Stimulated activated CD8-positive, alpha-beta memory T cell treated with anti-CD3 and anti-CD28 coated beads, Interleukin-12 subunit alpha, Interleukin-12 subunit beta, amount 100 ng/mL, for 24 hours (primary cell): ENCODE measurements at regions not wholly inside any gene's neighbourhood (a gene's known extent, or its start where the extent isn't known, plus 50 kb on each side); places are given as distances from the start of the nearest gene placed in this dataset.

ENCODE experiments used
- DNase-seq: peaks from one replicate; pipeline ENCODE4 v3.0.0-alpha.2; 2020; ENCODE audit errors: extremely low read depth

DNA sequence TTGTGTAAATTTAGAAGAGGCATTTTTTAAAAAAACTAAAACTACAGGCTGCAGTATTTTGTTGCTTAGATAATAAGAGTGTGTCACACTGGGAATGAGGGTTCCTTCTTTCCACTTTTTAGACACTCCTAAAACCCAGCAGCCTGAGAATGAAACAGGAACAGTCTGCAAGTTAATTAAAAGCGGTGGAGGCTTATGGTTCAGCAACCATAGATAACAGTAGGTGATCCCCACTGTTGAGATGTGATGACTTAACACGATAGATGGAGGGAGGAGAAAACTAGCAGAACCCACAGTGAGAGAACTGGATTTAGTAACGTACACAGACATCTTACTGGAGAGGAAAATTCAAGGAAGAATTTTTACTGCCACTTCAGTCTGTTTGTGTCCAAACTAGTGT is 767.3 kb downstream of the C4orf33 start:
- DNase-seq: no peak

- no peak for DNase-seq
Measured at GRCh38 chr4:129883996-129884395, 788.0 kb downstream of the C4orf33 start.

DNA sequence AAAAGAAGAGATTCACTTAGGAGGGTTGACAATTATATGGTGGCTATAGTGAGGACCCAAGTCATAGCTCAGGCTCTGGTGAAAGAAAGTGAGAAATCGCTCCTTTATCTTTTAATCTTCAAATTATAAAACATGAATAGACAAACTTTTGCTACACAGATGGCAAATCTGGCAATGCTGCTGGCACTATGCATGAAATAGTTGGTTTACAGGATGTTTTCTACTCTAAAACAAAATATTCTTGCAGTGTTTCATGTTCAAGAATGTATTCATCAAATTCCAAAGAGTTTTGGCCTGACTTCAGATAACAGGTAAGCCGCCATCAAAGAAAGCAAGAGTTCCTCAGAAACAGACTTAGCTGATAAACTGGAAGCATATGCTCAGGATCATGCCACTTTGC is 801.2 kb downstream of the C4orf33 start:
- no peak for DNase-seq

DNA sequence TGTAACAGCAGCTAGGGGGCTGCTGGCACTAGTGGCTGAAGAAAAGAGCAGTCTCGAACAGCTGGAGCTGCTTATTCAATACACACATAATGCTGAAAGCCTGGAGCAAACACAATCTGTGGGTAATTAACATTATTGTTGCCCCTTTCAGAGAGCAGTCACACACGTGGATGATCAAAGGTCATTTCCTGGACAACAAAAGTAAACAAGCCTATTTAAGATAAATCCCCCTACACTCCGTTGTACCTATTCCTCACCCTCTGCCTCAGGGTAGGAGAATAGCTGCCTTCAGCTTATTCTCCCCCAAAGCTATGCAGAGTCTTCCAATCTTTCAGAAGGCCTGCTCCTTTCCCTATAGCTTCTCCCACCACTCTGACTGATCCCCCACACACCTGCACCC is 803.9 kb downstream of the C4orf33 start:
- DNase-seq: no peak

GRCh38 chr4:129900430-129900953 is 804.5 kb downstream of the C4orf33 start:
- DNase-seq: no peak

- DNase-seq: no peak
Measured at GRCh38 chr4:129901205-129901604, 805.3 kb downstream of the C4orf33 start.

GRCh38 chr4:129903861-129904260 is 807.9 kb downstream of the C4orf33 start:
- DNase-seq: no peak

DNA sequence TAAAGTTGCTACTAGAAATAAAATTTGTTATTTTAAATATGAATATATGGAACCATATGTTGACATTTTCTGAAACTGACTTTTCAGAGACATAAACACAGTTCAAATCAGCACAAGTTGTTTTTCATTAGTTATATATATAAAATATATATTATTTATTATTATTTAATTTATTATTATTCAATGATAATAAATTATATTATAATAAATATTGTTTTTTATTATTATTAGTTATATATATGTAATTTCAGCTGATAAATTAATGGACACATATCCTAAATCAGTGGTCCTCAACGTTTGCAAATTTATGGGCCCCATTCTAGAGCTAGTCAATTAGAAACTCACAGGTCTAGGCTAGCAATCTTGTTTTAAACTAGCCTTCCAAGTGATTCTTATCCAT is 809.3 kb downstream of the C4orf33 start:
- no peak for DNase-seq

DNA sequence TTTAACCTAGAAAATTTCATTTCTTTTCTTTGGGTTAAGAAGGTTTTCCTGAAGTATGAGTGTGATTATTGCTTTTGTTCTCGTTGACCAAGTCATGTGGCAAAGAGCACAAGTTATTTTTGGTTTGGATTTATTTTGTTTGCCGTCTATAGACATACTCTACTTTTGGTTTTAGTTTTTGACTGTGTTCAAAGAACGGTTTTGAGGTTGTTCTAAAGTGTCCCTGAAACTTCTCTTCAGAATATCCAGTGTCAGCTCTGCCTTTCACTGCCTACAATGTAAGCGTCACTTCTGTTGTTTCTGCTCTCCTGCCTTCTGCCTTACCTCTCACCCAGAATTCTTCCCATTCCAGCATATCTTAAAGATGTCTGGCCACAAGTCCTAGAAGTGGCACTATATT is 812.2 kb downstream of the C4orf33 start:
- no peak for DNase-seq

GRCh38 chr4:129916991-129917390 is 821.0 kb downstream of the C4orf33 start:
- no peak for DNase-seq

GRCh38 chr4:129917651-129918050 is 821.7 kb downstream of the C4orf33 start:
- DNase-seq: no peak

DNA sequence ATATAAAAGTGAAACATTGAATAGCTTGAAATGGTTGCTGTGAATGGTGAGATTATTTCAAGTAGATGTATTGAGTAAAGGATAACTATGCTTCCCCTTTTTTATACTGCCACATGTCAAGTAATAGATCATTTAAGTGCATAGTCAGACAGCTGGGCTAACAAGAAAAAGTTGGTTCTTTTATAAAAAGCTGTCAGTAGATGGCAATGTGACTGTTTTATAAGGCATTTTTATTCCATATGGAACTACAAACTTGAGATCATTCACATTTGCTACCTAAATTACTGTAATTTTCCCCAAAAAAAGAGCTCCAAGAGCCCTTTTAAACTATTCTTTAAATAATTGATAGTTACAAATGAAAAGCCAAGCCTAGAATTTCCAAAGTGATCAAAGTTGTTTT is 831.0 kb downstream of the C4orf33 start:
- no peak for DNase-seq

- DNase-seq: no peak
Measured at GRCh38 chr4:129929052-129929451, 833.1 kb downstream of the C4orf33 start.

GRCh38 chr4:129929984-129930383 is 834.0 kb downstream of the C4orf33 start:
- no peak for DNase-seq

DNA sequence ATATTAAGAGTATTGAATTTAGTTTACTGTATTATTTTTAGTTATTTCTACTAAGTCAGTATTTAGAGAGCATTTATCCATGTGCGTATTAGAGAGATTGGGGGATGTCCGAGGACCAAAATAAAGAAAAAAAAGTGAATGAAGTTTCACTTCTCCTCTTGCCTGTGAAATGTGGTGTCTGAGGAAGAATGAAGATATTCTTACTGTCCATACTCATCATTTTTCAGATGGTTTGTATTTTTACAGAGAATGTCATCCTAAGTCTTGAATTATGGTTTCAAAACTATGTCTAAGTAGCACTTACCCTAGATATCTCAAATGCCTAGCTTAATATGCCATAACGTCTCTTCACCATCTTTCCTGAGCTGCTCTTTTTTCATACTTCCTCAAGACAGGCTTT is 854.3 kb downstream of the C4orf33 start:
- no peak for DNase-seq

DNA sequence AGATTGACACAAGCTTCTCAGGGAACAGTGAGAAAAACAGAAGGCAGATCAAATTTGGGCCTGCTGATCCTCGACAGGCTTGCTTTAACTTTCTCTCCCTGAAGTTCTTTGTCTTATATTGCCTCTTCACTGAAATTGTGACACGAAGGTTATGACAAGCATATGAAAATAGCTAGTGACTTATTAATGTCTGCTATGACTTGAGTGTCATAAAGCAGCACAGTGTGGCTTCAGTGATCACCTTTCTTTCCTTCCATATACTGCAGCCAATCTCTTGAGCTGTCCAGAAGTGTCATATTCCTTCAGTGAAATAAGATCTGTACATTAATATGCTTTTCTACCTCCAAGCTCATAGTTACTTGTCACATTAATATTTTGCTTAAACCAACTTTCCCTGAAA is 870.2 kb downstream of the C4orf33 start:
- no peak for DNase-seq

DNA sequence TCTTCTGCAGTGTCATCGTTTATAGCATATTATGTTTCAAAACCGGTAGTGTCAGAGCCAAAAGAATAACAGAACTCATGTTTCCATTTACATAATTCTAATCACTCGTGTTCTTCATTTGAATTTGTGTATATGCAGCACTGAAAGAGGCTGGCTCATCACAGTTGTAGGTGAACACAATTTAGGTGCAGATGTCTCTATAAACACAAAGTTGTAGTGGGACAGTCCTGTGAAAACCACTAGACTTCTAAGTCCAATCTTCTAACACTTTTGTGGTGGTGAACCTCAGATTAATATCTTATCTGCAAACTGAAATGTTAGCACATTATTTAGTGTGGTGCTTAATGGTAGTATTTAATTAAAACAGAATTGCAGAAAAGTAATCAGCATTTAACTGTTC is 872.4 kb downstream of the C4orf33 start:
- no peak for DNase-seq

- no peak for DNase-seq
Measured at GRCh38 chr4:129968778-129969177, 872.8 kb downstream of the C4orf33 start.

GRCh38 chr4:129970801-129971200 is 874.8 kb downstream of the C4orf33 start:
- no peak for DNase-seq

DNA sequence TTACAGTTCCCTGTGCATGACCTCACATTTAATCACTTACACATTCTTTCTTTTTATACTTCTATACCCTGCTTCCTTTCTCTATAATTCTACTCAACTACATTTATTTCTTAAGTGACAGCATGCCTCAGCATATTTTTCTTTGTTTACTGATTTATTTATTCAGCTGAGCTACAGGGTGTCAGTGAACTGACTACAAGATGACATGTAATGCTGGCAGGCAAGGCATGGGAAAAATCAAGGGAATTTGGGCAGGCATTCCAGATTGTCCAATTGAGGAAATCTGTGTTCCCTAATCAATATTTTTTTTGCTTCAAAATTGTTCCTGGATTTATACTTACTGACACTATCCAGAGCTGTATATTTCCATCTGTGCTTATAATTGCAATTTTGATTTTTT is 875.5 kb downstream of the C4orf33 start:
- no peak for DNase-seq

GRCh38 chr4:129972257-129972656 is 876.3 kb downstream of the C4orf33 start:
- no peak for DNase-seq

GRCh38 chr4:129974730-129975129 is 878.8 kb downstream of the C4orf33 start:
- no peak for DNase-seq

GRCh38 chr4:129978315-129978714 is 882.4 kb downstream of the C4orf33 start:
- no peak for DNase-seq

GRCh38 chr4:129988957-129989356 is 893.0 kb downstream of the C4orf33 start:
- no peak for DNase-seq

- DNase-seq: no peak
Measured at GRCh38 chr4:129994715-129995114, 898.8 kb downstream of the C4orf33 start.
